GM18870 (cell line): ENCODE measurements at regions not wholly inside any gene's neighbourhood (a gene's known extent, or its start where the extent isn't known, plus 50 kb on each side); places are given as distances from the start of the nearest gene placed in this dataset.
"Not testable (repeated sequence)": the region's sequence is repeated elsewhere in the genome, so short reads cannot be mapped to it uniquely, and the experiment has no call there.

Source experiments
- ATAC-seq: cut with Tn5 transposase; IDR thresholded peaks from one replicate; pipeline ENCODE4 v1.9.1; 2021; ENCODE audit warnings: moderate library complexity; ENCODE audit not compliant: unreplicated experiment

- ATAC-seq = no peak
These were observed 670.2 kb downstream of the RFPL4B start for GRCh38 chr6:113017353-113017752.

GRCh38 chr6:113018351-113019151 is 671.4 kb downstream of the RFPL4B start:
- no peak for ATAC-seq

- ATAC-seq = no peak
These were observed 672.0 kb downstream of the RFPL4B start for GRCh38 chr6:113019176-113019575.

- no peak for ATAC-seq
These were observed 680.6 kb downstream of the RFPL4B start for GRCh38 chr6:113027780-113028179.

GRCh38 chr6:113029161-113029560 is 682.0 kb downstream of the RFPL4B start:
- not testable (repeated sequence) for ATAC-seq

GRCh38 chr6:113031591-113032238 is 684.6 kb downstream of the RFPL4B start:
- ATAC-seq = no peak

- ATAC-seq = no peak
These were observed 691.9 kb downstream of the RFPL4B start for GRCh38 chr6:113039005-113039404.

GRCh38 chr6:113047148-113047547 is 700.0 kb downstream of the RFPL4B start:
- no peak for ATAC-seq

- no peak for ATAC-seq
These were observed 700.8 kb downstream of the RFPL4B start for GRCh38 chr6:113047932-113048331.

GRCh38 chr6:113048741-113049140 is 701.6 kb downstream of the RFPL4B start:
- no peak for ATAC-seq

GRCh38 chr6:113049190-113049589 is 702.1 kb downstream of the RFPL4B start:
- no peak for ATAC-seq

- ATAC-seq = no peak
These were observed 703.1 kb downstream of the RFPL4B start for GRCh38 chr6:113050010-113050858.

GRCh38 chr6:113050979-113051378 is 703.8 kb downstream of the RFPL4B start:
- no peak for ATAC-seq

GRCh38 chr6:113052506-113052905 is 705.4 kb downstream of the RFPL4B start:
- no peak for ATAC-seq

GRCh38 chr6:113055061-113055460 is 707.9 kb downstream of the RFPL4B start:
- ATAC-seq = no peak

GRCh38 chr6:113055998-113056397 is 708.9 kb downstream of the RFPL4B start:
- no peak for ATAC-seq

- no peak for ATAC-seq
These were observed 710.5 kb downstream of the RFPL4B start for GRCh38 chr6:113057567-113058053.

- ATAC-seq = no peak
These were observed 713.5 kb downstream of the RFPL4B start for GRCh38 chr6:113060664-113061063.

- no peak for ATAC-seq
These were observed 718.5 kb downstream of the RFPL4B start for GRCh38 chr6:113065611-113066010.

GRCh38 chr6:113067612-113068275 is 720.6 kb downstream of the RFPL4B start:
- ATAC-seq = no peak

- ATAC-seq = no peak
These were observed 721.4 kb downstream of the RFPL4B start for GRCh38 chr6:113068570-113068969.
